NCI-H2107 treated with DMSO at 0.1 percent for 48 hours (cell line): ENCODE measurements at regions not wholly inside any gene's neighbourhood (a gene's known extent, or its start where the extent isn't known, plus 50 kb on each side); places are given as distances from the start of the nearest gene placed in this dataset.

ENCODE experiments used
- DNase-seq: peaks from one replicate; lab custom pipeline; 2025; ENCODE audit not compliant: unreplicated experiment; lab: John Stamatoyannopoulos, UW

GRCh38 chr2:111219285-111219684 lies 98.6 kb downstream of the BCL2L11 start:
- no peak for DNase-seq

DNA sequence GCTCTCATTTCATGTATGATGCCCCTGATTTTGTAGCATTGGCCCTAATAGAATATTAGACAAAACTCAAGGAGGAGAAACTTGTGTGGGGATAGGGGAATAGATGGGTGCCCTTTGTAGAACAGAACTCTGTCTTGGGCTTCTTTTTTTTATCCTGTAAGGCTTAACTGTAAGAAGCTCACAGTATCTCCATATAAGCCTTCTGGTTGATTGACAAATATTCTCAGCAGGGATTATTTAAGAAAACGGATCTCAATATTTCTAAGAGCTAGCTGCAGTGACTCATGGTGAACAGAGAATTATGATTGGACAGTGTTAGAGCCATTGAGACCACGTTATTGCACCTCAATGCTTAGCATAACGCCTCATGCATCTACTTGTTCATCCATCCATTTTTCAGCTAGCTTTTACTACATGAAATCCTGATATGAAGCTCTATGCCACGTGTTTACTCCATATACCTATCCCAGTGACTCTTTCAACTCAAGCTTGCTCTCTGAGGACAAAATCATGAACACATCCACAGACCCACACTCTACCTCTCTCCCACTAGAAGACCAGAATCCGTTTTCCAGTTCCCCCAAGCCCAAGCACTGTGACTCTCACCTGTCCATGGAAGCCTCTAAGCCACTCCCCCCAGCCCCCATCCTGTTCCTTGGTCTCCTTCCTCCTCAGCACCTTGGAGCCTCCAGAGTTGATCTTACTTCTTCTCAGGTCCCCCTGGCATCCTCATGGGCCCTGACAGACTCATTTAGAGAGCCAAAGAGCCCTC lies 99.2 kb downstream of the BCL2L11 start:
- DNase-seq: no peak

DNA sequence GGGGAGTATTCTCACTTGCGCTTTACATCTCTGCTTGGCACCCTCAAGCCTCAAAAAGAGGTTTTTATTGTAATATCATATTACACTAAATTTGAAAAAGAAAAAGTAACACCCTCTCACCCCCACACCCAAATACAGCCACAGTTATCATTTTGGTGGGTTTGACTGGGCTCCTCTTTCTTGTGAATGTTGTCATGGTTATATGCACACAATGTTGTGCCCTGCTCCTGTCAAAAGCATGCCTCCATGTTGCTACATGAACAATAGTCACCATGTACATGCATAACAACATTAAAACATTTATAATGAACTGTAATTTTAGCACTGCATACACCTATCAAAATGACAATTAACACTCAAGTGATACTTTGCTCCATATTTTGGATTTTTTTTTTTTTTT lies 100.2 kb downstream of the BCL2L11 start:
- no peak for DNase-seq

DNA sequence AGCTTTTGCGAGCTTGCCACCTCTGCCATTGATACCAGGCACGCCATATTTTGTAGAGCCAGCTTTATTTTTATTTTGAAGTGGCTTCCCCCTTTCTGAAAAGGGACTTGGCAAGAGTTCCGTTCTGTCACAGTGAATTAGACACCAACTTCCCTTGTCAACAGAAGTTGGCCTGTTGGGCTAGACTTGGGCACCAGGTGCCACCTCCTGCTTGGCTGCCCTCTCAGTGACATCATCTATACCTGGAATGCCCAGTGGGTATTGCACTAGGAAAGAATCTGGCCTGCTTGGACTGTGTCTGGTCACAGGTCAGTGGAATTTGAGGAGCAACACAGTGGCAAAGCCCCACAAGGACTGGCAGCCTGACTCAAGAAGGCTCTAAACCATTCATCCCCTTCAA lies 101.0 kb downstream of the BCL2L11 start:
- DNase-seq: no peak

DNA sequence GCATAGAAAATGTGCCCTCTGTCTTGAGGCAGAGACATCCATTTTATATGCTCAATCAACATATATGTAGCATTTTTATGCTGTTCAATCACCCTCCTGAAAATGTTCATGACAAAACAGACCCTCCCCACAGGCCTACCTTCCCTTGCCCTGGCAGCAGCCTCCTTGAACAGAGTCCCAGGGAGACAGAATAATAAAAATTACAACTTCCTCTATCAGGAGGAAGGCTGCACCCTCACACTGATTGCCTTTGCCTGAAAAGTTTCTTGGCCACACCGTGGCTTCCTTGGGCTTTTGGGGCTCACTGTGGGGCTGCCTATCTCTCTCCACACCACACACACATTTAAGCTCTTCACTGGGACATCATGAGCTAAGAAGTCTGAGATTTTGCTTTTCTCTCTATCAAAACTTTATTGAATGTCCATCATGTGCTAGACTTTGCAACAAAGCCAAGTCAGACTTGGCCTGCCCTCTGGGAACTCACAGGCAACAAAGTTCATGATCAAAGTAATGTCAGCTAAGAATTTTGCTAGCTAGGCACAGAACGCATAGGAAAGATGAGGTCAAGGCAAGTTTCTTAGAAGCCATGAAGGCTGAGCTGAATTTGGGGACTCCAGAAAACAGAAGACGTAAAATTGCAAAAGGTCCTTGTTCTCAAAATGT lies 101.6 kb downstream of the BCL2L11 start:
- no peak for DNase-seq

DNA sequence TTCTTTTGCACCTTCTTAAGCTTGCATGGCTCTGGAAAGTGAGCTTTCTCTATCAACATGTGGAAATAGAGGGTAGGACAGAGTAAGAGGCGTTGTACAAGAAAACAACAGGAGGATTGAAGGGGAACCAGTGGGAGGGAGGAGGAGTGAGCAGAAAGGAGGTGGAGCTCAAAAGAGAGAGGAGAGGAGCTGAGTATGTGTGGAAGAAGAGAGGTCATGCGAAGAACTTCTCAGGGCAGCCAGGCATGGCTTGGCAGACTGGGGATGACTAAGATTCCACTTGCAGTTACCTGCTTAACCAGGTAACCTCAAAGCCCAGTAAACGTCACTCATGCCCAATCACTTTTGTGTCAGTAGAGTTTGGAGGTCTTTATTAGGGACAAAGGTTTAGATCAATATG lies 105.1 kb downstream of the BCL2L11 start:
- no peak for DNase-seq

DNA sequence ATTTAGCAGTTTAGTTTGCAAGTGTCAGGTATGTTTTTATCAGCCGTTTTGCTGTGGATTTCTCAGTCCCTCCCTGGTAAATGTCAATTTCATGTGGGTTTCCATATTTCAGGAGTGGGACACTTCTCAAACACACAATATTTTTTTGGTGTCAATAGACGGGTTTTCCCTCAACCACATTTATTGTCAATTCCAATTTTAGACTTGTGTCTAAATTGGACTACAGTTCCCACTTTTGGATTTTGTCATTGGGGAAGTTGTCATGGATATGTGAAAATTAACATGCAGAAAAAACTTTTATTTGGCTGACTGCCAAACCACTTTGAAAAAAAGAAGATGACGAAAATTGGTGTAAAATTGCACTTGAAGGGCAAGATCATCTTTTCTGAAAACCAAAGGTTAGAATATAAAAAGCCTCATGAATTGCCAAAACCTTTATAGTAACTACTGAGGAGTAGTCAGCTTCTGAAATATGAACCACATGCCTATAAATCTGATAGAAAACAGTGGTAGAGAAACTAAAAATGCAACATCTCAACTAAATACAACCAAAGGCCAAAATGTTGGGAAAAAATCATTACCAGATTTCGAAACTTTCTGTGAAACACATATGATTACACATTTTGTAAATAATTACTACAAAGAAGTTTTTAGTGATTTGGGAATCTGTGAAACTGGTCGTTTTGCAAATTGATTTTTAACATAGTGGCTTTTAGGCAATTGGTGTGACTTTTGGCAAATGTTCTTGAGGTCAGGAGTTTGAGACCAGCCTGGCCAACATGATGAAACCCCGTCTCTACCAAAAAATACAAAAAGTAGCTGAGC lies 106.4 kb downstream of the BCL2L11 start:
- DNase-seq: no peak

DNA sequence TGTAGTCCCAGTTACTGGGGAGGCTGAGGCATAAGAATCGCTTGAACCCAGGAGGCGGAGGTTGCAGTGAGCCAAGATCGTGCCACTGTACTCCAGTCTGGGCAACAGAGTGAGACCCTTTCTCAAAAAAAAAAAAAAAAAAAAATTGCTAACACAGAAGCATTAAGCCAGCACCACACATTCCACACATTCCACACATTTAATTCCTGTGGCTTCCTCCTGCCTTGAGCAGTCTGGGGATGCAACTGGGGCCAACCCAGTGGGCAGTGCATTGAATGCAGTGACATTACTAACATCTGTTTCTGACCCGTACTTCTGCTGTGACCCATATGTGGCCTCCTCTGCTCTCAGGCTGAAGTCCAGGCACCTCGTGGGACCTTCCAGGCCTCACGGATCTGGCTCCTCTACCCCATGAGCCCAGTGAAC lies 107.0 kb downstream of the BCL2L11 start:
- no peak for DNase-seq

DNA sequence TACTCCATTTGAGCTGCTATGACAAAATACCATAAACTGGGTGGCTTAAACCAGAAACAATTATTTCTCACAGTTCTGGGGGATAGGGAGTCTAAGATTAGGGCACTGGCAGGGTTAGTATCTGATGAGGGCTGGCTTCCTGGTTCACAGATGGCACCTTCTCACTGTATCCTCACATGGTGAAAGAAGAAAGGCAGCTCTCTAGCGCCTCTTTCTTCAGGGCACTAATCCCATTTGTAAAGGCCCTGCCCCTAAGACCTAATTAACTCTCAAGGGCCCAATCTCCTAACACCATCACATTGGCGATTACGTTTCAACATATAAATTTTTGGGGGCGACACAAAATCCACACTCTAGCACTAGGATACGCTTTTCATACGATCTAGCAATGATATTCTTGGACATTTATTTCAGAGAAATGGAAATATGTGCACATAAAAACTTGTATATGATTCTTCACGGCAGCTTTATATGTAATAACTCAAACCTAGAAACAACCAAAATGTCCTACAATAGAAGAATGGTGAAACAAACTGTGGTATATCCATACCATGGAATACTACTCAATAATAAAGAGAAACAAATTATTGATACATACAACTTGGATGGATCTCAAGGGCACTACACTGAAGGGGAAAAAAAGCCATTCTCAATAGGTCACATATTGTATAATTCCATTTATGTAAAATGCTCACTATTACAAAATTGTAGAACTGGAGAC lies 111.0 kb downstream of the BCL2L11 start:
- no peak for DNase-seq

GRCh38 chr2:111235192-111236015 lies 114.7 kb downstream of the BCL2L11 start:
- no peak for DNase-seq

GRCh38 chr2:111236025-111236424 lies 115.3 kb downstream of the BCL2L11 start:
- DNase-seq: no peak

DNA sequence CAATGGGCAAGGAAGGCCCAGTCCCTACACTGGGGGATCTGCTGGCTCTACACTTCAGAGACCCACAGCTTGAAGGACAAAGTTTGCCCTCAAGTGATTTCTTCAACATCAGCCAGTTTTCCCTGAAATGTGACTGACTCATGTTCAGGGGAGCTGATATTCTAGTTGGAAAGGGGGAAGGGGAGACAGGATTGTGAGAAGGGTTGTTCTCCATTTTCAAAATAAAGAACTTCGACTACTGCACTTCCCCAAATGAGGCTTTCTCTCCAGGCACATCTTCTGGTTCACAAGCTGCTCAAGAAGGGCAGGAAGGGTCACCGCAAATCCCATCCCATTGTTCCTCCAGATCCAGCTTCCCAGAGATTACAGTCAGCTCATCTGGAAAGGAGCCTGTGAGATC lies 117.6 kb downstream of the BCL2L11 start:
- DNase-seq: no peak

DNA sequence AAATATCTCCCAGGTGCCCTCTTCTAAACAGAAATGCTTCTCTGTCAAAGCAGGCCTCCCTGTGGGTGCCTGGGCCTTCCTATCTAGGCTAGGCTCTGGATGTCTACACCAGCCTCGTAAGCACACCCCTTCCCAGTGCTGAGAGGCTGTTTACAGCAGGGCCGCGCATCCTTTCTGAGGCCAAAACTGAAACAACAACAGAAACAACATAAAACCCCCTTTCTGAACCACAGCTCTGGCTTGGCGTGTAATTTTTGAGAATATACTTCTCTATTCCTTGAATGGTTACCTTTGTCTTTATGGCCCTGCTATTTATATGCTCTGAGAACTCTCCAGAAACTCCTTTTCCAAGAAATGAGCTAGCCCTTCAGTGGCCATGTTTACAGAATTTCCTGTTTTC lies 118.4 kb downstream of the BCL2L11 start:
- DNase-seq: no peak

- no peak for DNase-seq
Observed at GRCh38 chr2:111239581-111240249, 119.0 kb downstream of the BCL2L11 start.

DNA sequence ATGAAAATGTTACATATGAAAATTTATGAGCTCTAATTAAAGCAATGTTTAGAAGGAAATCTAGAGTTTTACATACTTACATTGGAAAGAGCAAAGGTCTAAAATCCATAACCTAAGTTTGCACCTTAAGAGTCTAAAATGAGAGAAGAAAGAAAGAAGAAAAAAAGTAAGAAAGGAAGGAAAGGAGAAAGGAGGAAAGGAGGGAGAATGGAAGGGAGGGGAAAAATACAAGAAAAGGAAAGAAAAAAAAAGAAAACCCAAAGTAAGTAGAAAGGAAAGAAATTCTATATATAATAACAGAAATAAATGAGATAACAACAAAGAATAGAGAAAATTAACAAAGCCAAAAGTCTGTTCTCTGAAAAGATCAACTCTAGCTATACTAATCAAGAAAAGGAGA lies 122.6 kb downstream of the BCL2L11 start:
- DNase-seq: no peak

DNA sequence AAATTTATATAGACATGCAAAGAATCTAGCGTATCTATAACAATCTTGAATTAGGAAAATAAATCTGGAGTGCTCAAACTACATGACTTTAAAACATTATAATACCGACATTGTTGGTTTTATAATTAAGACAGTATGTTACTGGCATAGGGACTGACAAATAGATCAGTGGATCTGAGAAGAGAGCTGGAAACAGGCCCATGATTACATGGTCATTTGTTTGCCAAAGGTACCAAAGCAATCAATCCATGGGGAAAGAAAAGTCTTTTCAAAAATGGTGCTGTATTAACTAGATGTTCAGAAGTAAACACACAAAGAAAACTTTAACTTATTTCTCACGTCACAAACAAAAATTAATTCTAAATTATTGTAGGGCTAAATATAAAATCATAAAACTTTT lies 124.2 kb downstream of the BCL2L11 start:
- no peak for DNase-seq

DNA sequence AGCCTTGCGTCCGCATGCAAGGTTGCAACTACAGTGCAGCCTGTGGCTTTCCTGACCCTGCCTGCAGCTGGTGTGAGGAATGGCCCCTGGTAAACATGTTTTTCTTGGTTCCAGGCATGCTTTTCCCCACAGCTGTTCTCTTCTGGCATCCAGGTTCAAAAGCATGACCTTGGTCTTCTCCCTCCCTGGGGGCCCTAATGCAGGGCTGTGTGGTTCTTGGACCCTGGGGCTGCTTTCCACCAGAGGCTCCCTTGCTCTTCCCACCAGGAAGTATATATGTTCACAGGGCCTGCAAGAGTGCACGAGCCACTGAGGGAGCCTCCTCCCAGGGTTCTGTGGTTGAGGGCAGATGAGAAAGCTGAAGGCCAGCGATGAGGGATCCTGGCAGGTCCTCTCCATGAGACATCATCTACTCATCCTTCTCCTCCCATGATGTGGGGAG lies 125.9 kb downstream of the BCL2L11 start:
- DNase-seq: no peak

DNA sequence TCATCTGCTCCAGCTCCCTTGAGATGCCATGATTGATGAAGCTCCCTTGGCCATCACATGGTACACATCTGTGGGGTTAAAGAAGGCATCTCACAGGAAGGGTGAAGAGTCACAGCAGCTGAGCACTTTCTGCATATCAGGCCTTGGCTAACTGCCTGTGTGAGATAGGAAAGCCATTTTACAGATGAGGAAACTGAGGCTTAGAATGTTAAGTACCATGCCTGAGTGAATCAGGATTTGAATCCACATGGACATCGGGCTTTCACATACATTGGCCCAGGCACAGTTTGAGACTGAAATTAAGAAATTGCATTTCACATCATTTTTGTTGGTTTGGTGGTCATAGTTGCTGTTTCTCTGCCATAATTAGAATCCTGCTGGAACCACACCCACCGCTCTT lies 126.8 kb downstream of the BCL2L11 start:
- no peak for DNase-seq

GRCh38 chr2:111249806-111250205 lies 129.1 kb downstream of the BCL2L11 start:
- DNase-seq: no peak
